ENCODE measurements at regions not wholly inside any gene's neighbourhood (a gene's known extent, or its start where the extent isn't known, plus 50 kb on each side); places are given as distances from the start of the nearest gene placed in this dataset.
"Not testable (repeated sequence)": the region's sequence is repeated elsewhere in the genome, so short reads cannot be mapped to it uniquely, and the experiment has no call there.

DNA sequence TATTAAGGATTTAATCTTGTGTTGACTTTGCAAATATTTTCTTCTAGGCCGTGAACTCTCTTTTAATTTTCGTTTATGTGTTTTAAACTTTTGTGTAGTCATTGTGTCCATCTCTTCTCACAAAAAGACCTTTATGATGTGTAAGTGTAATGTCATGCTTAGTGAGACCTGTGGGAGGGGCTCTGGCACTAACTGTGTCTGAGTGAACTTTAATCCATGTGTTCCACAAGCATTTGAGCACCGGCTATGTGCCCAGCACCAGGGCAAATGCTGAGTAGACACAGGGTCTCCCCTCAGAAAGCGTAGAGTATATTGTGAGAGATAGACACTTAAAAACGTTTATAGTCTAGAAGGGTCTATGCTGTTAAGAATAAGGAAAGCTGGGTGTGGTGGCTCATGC is 272.6 kb upstream of the TUT7 start:
- no peak for DNase-seq (ENCODE audit: low spot score)

DNA sequence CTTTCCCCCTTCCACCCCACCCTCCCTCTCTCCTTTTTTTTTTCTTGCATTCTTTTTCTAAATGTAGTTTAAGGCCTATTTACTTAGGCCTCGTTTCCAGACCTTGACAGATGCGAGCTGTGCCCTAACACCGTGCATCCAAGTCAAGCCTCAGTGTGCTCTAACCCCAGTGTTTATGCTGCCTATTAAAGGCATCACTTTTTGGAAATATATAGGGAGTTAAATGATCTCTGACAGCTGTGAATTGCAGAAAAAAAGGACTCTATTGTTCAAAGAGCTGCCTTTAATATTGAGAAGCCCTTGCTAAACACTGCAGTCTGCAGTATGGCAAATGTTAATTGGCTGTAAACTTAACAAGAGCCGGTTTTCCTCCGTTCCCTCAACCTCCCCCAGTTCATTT is 270.4 kb upstream of the TUT7 start:
- no peak for DNase-seq (ENCODE audit: low spot score)

DNA sequence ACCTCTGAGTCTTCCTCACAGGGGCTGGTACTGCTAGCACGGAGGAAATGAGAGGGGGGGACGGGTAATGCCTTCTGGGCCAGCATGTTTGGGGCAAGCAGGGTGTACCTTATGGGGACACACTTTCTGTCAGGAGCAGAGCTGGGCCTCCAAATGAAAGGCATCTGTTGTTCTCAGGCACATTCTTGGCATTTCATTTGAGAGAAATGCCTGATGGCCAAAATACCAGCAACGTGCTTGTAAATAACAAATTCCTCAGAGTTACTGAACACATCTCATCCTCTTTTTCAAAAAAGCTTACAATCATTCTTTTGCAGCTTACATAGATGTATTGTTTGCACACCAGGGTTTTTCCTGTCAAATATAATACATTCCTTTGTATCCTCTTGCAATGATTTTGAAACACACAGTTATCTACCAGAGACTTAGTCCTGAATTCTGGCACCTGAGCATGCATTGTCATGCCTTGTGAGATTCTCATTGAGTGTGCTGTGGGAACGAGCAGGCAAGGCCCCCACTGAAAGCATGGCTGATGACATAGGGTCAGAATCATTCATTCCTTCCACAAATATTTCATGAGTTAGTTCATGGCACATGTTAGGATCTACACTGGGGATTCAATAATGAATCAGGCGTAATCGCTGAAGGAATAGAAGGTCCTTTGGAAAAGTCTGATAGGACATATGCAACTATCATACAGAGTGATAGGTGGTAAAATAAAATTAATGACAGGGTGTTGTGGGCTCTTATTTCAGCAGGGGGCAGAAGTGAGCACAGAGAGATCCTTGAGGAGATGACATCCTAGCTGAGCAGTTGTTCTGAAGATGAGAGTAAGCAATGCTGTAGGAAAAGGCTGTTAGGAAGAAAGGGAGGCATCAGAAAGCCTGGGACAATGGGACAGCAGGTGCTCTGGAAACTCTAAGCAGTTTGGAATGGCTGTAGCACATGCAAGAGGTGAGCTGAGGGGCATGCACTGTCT is 260.9 kb upstream of the TUT7 start:
- peak; percentile 50 for DNase-seq (ENCODE audit: low spot score)

DNA sequence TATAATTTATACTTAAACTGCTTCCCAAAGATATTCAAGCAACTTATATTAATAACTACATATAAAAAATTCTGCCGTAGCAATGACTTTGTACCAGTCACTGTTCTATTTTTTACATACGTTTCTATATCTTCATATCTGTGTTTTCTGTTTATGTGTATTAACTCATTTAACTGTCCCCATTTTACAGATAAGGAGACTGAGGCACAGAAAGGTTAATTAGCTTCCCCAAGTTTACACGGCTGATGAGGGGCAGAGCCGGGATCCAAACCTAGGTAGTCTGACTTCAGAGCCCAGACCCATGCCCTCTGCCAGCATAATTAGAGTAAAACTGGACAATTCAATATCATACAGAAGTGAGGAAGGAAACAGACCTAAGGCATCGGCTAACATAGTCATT is 259.7 kb upstream of the TUT7 start:
- DNase-seq (ENCODE audit: low spot score): no peak

DNA sequence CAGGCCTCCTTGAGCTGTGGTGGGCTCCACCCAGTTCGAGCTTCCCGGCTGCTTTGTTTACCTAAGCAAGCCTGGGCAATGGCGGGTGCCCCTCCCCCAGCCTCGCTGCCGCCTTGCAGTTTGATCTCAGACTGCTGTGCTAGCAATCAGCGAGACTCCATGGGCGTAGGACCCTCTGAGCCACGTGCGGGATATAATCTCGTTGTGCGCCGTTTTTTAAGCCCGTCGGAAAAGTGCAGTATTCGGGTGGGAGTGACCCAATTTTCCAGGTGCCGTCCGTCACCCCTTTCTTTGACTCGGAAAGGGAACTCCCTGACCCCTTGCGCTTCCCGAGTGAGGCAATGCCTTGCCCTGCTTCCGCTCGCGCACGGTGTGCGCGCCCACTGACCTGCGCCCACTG is 257.3 kb upstream of the TUT7 start:
- DNase-seq (ENCODE audit: low spot score): not testable (repeated sequence)

DNA sequence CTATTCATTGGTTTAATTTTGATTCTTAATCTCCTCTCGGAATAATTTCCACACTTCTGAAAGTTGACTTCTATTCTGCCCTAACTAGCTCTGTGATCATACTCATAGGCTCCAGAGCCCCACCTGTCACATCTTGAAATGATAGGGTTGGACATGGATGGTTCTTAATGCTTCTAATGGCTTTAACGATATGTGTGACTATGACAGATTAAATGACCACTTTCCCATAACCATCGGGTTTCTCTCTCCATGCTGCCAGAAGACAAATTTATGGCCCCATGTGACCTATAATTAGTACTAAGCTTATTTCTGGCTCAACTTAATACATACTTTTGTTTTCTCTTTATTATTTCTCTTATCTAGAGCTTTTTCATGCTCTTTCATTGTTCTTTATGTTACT is 251.1 kb upstream of the TUT7 start:
- DNase-seq (ENCODE audit: low spot score): no peak

DNA sequence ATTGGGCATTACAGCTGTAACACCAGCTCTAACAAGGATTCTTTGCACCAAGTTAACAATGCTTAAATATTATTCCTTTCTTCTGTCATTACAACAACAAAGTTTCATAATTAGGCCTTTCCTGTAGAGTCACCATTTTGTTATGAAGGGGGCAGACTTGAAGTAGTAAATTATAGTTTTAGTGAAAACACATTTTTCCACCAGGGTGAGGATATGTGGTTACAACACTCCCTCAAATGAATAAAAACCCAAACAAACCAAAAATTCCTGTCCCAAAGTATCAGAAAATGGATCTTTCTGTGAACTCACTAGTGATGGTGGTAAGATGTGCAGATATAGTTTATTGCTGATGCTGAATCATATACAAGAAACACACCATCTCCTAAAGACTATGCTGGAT is 250.5 kb upstream of the TUT7 start:
- no peak for DNase-seq (ENCODE audit: low spot score)

DNA sequence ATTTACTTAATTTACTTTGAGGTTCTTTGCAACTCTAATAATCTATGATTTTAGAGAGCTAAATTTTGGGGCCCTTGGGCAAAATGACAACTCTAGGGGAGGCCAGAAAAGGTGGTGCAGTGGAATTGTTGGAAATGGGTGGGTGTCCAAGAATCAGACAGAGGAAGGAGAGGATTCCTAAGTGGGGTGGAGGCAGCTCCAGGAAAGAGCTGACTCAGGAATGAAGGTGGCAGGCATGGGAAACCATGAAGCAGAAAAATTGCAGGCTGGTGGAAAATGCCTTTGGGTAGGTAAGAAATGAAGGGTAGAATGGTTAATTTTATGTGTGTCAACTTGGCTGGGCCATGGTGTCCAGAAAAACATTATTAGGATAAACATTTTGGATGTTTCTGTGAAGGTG is 248.5 kb upstream of the TUT7 start:
- DNase-seq (ENCODE audit: low spot score): no peak

DNA sequence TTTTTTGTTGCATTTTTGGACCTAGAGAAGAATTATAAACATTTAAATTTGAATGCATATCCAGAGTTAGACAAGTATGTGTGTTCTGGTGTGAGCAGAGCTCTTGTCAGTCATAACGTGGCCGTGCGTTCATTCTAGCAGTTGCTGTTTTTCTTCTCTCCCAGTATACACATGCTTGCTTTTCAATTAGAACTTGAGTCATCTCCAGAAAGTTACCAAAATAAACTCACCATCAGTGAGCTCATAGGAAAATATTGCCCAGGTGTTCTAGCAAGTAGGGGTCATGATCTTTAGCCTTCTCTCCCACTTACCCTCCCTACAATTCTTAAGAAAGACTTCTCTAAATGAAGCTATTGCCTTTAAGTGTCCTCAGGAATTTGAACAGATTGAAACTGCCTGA is 247.5 kb upstream of the TUT7 start:
- DNase-seq (ENCODE audit: low spot score): no peak

DNA sequence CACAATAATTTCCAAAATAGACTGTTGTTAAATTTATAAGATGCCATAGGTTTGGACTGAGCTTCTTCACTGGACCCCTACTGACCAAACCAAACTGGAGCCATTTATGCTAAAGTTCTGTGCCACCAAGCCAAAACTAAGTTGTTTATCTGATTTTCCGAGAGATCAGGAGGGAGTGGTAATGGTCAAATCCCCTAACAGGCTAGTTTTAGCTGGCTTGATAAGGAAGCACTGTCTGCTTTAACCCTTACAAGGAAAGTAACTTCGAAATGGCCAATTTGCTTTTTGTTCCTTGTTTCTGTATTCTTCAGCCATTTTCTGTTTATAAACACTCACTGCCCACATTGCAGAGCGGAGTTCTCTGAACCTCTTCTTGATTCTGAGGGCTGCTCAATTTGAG is 246.8 kb upstream of the TUT7 start:
- peak; percentile 30 for DNase-seq (ENCODE audit: low spot score)

DNA sequence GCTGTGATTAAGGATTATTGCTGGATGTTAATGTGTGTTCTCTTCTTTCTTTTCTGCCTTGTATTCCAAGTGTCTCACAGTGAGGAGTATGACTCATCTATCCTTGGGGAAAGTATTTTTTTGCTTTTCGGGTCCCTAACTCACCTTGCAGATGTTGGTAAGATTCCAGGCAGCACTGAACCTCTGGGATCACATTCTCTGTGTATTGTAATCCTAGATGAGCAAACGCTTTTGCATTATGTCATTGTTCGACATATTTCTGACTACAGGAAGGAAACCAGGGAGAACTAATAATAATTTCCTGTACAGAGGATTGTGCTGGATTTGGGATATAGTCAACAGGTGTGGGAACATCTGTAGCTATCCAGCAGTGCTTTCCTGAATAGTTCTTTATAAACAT is 246.1 kb upstream of the TUT7 start:
- no peak for DNase-seq (ENCODE audit: low spot score)

DNA sequence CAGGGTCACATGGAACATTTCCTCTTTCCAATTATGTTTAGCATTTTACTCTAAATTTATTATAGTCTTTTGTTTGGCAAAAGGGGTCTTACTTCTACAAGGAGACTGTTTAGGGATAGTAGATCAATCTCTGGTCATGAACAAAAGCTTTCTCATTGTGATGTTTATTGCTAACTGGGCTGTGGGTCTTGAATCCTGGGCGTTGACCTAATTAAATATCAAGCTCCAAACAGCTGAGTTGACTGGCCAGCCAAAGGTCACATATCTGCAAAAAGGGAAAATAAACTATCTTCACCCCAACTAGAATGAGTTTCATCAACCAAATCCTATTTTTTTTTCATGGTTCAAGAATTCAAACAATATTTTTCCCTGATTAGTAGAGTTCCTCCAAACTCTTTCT is 245.4 kb upstream of the TUT7 start:
- no peak for DNase-seq (ENCODE audit: low spot score)

DNA sequence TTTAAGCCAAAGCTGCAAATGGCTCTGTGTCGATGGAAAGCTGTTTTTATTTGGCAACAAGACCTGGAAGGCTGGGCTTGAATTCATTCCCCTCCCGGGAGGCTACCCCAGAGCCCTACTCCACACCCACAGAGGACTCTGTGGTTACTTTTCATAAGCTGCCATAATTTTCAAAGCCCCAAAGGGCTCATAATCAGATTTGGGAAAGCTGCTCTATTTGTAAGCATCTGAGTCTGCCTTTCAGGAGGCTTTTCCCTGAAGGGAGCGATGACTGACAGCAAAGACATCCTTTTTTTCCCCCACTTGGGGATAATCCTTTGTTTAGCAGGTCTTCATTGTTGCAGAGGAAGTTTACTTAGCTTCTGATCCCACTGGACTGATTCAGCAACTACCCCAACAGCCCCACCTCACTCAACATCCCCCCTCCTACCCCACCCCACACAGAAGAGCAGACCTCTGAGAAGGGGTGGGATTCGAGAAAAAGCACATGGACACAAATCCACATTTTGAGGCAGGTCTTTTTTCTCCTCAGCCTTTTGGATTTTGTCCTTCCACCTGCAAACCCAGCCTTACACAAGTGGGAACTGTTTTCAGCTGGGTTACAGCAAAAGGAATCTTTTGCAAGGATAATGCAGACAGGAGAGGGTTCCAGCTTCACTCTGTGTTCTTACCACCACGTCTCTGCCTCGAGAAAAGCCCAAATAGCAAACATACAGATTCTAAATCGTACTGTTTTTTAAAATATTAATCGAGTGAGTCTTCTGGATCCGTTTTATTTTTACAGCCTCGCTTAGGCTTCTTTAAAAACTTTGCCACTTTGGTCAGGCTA is 244.4 kb upstream of the TUT7 start:
- peak; percentile 51 for DNase-seq (ENCODE audit: low spot score)

DNA sequence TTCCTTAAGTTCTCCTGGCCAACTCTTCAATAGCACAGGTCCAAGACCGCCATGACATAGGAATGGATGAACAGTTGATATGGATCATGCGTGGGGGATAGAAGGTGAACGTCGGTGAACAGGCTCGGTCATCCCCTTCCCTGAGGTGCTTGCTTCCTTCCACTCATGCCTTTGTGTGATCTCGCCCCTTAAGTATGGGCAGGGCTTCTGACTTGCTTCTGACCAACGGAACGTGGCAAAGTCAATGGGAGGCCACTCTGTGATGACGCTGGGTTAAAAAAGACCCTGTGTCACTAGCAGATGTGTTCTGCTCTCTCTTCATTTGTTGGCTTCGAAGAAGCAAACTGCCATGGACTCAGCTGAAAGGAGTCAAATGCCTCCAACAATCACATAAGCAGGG is 240.5 kb upstream of the TUT7 start:
- no peak for DNase-seq (ENCODE audit: low spot score)

DNA sequence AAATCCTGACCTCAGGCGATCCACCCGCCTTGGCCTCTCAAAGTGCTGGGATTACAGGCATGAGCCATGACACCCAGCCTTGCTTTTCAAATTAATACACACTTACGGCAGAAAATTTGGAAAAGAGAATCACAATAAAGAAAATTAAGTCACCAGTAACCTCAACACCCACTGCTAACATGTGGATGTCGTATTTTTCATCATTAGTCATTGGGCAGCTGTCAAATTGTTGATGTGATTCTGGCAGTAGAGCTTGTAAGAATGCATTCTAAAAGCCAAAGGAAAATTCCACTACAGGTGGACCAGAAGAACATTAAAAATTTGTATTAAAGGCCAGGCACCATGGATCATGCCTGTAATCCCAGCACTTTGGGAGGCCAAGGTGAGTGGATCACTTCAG is 237.3 kb upstream of the TUT7 start:
- DNase-seq (ENCODE audit: low spot score): no peak

DNA sequence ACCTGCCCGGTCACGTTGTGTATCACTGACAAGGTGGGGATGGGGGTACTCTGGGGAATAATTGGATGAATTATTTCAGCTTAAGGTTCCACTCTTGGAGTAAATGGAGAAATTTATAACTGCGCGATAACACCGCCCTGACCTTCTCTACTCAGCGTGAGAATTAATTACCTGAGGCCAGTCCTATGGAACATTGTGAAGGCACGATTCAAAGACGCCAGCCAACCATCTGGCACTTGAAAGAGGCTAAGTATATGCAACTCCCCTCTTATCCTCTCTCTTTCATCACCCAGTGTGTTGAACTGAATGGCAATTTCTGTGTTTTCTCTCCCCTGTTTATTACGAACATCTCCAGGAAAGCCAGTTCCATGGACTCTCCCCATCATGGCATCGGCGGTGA is 235.5 kb upstream of the TUT7 start:
- no peak for DNase-seq (ENCODE audit: low spot score)

DNA sequence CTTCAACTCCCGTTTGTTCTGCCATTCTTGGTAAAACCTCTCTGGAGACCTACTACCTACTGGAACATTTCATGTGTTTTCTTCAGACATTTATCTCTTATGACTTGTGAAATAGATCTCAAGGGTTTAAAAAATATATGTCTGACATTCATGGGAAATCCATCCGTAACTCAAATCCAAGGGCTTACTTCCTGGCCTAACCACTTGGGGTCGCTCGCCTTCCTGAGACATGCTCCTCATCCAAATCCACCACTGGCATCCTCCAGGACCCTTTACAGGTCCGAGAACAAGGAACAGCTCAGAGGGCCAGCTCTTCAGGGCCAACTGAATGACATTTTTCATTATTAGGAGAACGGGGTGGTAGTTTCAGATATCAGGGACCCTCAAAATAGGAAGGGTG is 235.1 kb upstream of the TUT7 start:
- DNase-seq (ENCODE audit: low spot score): no peak

DNA sequence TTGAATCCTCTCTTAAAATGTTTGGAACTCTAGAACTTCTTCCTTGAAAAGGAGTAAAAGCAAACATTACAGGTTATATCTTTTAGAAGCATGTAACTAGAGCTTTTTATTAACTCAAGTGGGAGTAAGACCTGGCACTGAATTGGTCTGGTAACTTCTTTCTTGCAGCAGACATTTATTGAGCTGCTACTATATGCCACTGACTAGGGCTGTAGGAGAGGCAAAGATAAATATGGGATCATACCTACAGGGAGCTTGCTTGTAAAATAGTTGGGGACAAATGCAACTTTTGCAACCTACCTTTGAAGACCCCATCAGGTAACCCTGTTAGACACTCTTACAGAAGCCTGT is 231.9 kb upstream of the TUT7 start:
- no peak for DNase-seq (ENCODE audit: low spot score)

DNA sequence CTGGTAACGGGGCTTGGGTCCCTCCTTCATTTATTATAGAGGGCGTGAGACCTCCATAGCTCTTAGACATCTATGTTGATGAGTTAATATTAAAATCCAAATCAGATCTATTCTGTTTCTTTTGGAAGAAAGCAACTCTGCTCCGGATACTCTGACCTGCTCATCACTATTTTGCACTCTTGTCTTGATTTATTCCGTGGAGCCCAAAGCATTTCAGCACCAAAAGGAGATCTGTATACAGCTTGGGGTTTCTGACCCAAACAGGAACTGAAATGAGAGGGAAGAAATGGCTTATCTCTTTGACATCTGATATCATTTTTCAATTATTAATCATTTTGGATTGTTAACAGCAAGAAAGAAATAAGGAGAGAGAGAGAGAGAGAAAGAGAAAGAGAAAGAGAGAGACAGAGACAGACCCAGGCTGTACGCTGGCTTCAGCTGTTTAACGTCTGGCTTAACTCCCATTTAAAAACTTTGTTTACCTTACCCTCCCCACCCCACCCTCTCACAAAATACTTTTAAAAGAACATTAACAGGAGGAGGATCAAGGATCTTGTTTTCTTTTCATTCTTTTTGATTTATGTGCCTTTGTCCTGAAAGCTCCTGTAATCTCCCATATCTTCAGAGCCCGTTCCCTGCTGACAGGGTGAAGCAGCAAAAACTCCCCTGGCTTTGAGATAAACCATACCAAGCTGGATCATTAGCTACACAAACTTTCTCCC is 231.4 kb upstream of the TUT7 start:
- DNase-seq (ENCODE audit: low spot score): peak; percentile 87

DNA sequence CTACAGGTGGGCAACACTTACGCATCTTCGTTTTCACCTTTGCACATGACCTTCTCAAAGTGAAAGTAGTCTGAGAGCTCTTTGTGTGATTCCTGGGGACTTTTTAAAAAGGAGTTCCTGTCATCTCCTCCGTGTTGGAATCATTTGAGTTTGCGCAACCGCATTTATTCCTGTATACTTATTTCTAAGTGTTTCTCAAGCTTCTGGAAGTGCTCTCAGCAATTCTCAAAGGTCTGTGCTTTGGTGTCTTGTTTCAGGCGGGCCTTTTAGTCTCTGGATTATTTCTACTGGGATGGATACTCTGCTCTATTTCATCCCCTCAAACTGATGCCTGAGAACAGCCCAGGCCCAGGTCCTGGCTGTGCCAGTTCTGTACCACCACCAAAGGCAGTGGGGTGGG is 226.5 kb upstream of the TUT7 start:
- DNase-seq (ENCODE audit: low spot score): peak; percentile 68

DNA sequence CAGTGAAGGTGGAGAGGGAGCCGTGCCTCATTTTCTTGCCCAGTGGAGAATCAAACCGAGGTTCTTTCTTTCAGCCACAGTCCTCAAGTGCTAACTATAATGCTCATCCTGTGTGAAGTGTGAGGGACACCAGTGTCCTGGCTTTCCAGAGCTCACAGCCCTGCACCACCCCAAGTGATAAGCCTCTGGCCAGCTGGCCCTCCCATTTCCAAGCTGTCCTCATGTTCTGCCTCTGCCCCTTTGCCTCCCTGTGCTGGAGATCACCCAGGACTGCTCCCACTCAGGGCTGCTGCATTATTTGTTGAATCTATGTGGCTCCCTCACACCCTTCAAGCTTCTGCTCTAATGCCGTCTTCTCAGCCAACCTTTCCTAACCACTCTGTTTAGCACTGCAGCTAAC is 224.5 kb upstream of the TUT7 start:
- no peak for DNase-seq (ENCODE audit: low spot score)

All from umbilical cord (tissue), 1 donor.